Peyer's patch (tissue), 4 donors: ENCODE measurements at regions not wholly inside any gene's neighbourhood (a gene's known extent, or its start where the extent isn't known, plus 50 kb on each side); places are given as distances from the start of the nearest gene placed in this dataset.

Experiments used
- DNase-seq, 3 donors: peaks; one replicate each; pipeline ENCODE4 v3.0.0-alpha.2; 2017 to 2019
- H3K27ac ChIP-seq, 4 donors: fragments of 200-600 bp; sonication (generic); one replicate each; pipeline ENCODE4 v1.5.1; 2016 to 2019
- H3K27me3 ChIP-seq, 2 donors: fragments of 200-600 bp; sonication (generic); one replicate each; pipeline ENCODE4 v1.5.1; 2019
- H3K36me3 ChIP-seq, 3 donors: fragments of 200-600 bp; sonication (generic); one replicate each; pipeline ENCODE4 v1.5.1; 2016 to 2019
- H3K4me1 ChIP-seq, 4 donors: fragments of 200-600 bp; sonication (generic); one replicate each; pipeline ENCODE4 v1.5.1; 2016 to 2019
- H3K4me3 ChIP-seq, 4 donors: fragments of 200-600 bp; sonication (generic); 1 replicate in 3 of 4; 2 replicates in 1 of 4; pipeline ENCODE4 v1.5.1; 2016 to 2019; ENCODE audit warnings: mild to moderate bottlenecking in 1 of 4
- H3K9me3 ChIP-seq, 4 donors: fragments of 200-600 bp; sonication (generic); one replicate each; pipeline ENCODE4 v1.5.1; 2016 to 2019; ENCODE audit warnings: mild to moderate bottlenecking in 1 of 4
- CTCF ChIP-seq, 6 experiments: fragments of 450-650 bp in 4 of 6; fragments of 200-600 bp in 2 of 6; sonication (generic) in 1 of 6; IDR thresholded peaks; one replicate each; pipeline ENCODE4 v1.5.1; 2017 to 2019; ENCODE audit warnings: antibody characterized with exemption in 6 of 6, mild to moderate bottlenecking in 3 of 6, moderate library complexity in 1 of 6
- POLR2A ChIP-seq, 2 donors: fragments of 450-650 bp; IDR thresholded peaks; one replicate each; pipeline ENCODE4 v1.5.1; 2017; ENCODE audit warnings: antibody characterized with exemption in 2 of 2, mild to moderate bottlenecking in 2 of 2, moderate library complexity in 2 of 2

DNA sequence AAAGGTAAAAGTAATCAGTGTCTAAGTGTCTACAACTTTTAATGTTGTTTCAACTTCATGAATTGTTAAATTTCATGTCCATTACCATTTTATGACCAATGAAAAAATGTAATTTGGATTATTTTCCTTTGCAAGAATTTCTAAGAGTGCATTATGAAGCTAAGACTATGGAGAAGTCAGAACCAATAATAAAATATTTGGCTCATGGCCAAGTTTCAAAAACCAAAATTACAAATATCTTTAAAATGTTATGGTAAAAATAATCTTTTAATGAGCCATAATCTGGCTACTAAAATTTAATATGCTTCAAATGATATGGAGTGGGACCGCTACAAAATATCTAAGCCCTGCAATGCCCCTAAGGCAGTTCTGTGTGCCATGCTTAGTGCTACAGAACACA, 294.1 kb upstream of the SMIM30 start:
- Histone ChIP-seq H3K27ac (no peak overlapping the region), H3K27me3 (no peaks in the 10 kb centered on the region), H3K4me3 (no peak overlapping the region), H3K36me3 (no peaks in the 10 kb centered on the region), H3K9me3 (no peaks in the 10 kb centered on the region), H3K4me1 (no peaks in the 10 kb centered on the region)
- TF ChIP-seq POLR2A (IDR thresholded peaks at IDR 0.05) (no peak), CTCF (IDR thresholded peaks at IDR 0.05) (no peak)
- DNase-seq = no peak

GRCh38 chr7:113410796-113411195, 292.4 kb upstream of the SMIM30 start:
- H3K36me3 ChIP-seq = no peaks in the 10 kb centered on the region
- H3K4me1 ChIP-seq = no peaks in the 10 kb centered on the region
- H3K4me3 ChIP-seq = no peak overlapping the region
- no peak overlapping the region for H3K27ac ChIP-seq
- no peaks in the 10 kb centered on the region for H3K9me3 ChIP-seq
- TF ChIP-seq POLR2A (IDR thresholded peaks at IDR 0.05) (no peak), CTCF (IDR thresholded peaks at IDR 0.05) (no peak)
- no peak for DNase-seq
- no peaks in the 10 kb centered on the region for H3K27me3 ChIP-seq

DNA sequence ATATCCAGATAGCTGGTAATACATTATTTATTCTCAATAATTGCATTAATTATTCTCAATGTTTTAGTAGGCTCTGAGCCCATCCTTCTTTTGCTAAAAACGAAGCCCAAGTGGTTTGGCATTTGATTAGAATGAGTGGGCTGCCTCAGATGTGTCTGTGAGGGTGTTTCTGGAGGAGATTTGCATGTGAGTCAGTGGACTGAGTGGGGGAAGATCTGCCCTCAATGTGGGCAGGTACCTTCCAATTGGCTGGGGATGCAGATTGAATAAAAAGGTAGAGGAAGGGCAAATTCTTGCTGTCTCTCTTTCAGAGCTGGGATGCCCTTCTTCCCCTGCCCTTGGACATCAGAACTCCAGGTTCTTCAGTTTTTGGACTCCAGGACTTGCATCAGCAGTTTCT, 290.6 kb upstream of the SMIM30 start:
- no peak overlapping the region for H3K27ac ChIP-seq
- no peaks in the 10 kb centered on the region for H3K9me3 ChIP-seq
- TF ChIP-seq POLR2A (IDR thresholded peaks at IDR 0.05) (no peak), CTCF (IDR thresholded peaks at IDR 0.05) (no peak)
- H3K36me3 ChIP-seq = no peaks in the 10 kb centered on the region
- no peaks in the 10 kb centered on the region for H3K27me3 ChIP-seq
- no peak overlapping the region for H3K4me3 ChIP-seq
- H3K4me1 ChIP-seq = no peaks in the 10 kb centered on the region
- DNase-seq = no peak

GRCh38 chr7:113405296-113406056, 287.1 kb upstream of the SMIM30 start:
- H3K4me1 ChIP-seq = no peaks in the 10 kb centered on the region
- H3K27ac ChIP-seq = no peak overlapping the region
- no peak for TF ChIP-seq CTCF (IDR thresholded peaks at IDR 0.05)
- TF ChIP-seq POLR2A (IDR thresholded peaks at IDR 0.05) = no peak
- no peaks in the 10 kb centered on the region for H3K36me3 ChIP-seq
- H3K27me3 ChIP-seq = no peaks in the 10 kb centered on the region
- no peak for DNase-seq
- H3K9me3 ChIP-seq = no peaks in the 10 kb centered on the region
- no peak overlapping the region for H3K4me3 ChIP-seq

GRCh38 chr7:113404245-113404644, 285.9 kb upstream of the SMIM30 start:
- DNase-seq = no peak
- TF ChIP-seq CTCF (IDR thresholded peaks at IDR 0.05) (no peak), POLR2A (IDR thresholded peaks at IDR 0.05) (no peak)
- Histone ChIP-seq H3K27ac (no peak overlapping the region), H3K27me3 (no peaks in the 10 kb centered on the region), H3K36me3 (no peaks in the 10 kb centered on the region), H3K9me3 (no peaks in the 10 kb centered on the region), H3K4me1 (no peaks in the 10 kb centered on the region), H3K4me3 (no peak overlapping the region)

DNA sequence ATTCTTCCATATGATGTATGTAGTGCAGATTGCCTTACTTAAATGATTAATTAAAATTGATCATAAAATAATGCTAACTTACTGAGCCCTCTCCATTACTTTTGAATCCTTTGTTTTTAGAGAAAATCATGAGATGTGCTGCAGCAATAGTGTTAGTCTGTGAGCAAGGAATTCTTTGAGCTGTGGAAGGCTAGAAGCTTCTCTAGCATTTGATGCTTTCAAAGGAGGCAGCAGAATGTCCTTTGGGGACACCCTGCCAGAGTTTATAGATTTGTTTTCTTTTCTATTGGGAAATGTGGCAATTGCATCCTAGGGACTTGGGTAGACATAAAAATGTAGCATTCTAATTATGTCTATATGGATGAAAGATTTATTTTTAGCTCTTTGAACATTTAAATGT, 284.1 kb upstream of the SMIM30 start:
- no peak overlapping the region for H3K27ac ChIP-seq
- no peak for TF ChIP-seq CTCF (IDR thresholded peaks at IDR 0.05)
- no peak for TF ChIP-seq POLR2A (IDR thresholded peaks at IDR 0.05)
- H3K4me1 ChIP-seq = no peaks in the 10 kb centered on the region
- no peaks in the 10 kb centered on the region for H3K36me3 ChIP-seq
- H3K9me3 ChIP-seq = no peaks in the 10 kb centered on the region
- H3K27me3 ChIP-seq = no peaks in the 10 kb centered on the region
- DNase-seq = no peak
- no peak overlapping the region for H3K4me3 ChIP-seq
